VCaP (cell line): ENCODE measurements at regions not wholly inside any gene's neighbourhood (a gene's known extent, or its start where the extent isn't known, plus 50 kb on each side); places are given as distances from the start of the nearest gene placed in this dataset.
"Not testable (repeated sequence)": the region's sequence is repeated elsewhere in the genome, so short reads cannot be mapped to it uniquely, and the experiment has no call there.

Experiments
- H3K27ac ChIP-seq: fragments of 450-650 bp; 2 replicates; pipeline ENCODE4 v1.5.1; 2017
- CTCF ChIP-seq: fragments of 450-650 bp; conservative IDR thresholded peaks from 2 replicates; pipeline ENCODE4 v1.5.1; 2017; ENCODE audit warnings: mild to moderate bottlenecking, moderate library complexity

GRCh38 chr6:157753291-157753690, 69.8 kb upstream of the SNX9 start:
- TF ChIP-seq CTCF: no peak
- no peak overlapping the region for H3K27ac ChIP-seq

GRCh38 chr6:157753801-157754200, 69.2 kb upstream of the SNX9 start:
- not testable (repeated sequence) for H3K27ac ChIP-seq

GRCh38 chr6:157754351-157754750, 68.7 kb upstream of the SNX9 start:
- no peak for TF ChIP-seq CTCF
- H3K27ac ChIP-seq: no peak overlapping the region

- no peak for TF ChIP-seq CTCF
- no peak overlapping the region for H3K27ac ChIP-seq
These were observed 67.9 kb upstream of the SNX9 start for GRCh38 chr6:157755032-157755745.

GRCh38 chr6:157755746-157756411, 67.2 kb upstream of the SNX9 start:
- peak overlapping the region; percentile 80 for H3K27ac ChIP-seq

GRCh38 chr6:157756708-157757429, 66.2 kb upstream of the SNX9 start:
- peak; percentile 92 for TF ChIP-seq CTCF
- peak overlapping the region; percentile 80 for H3K27ac ChIP-seq

More at GRCh38 chr6:157755746-157756411, 67.2 kb upstream of the SNX9 start:
- no peak for TF ChIP-seq CTCF

GRCh38 chr6:157757430-157758403, 65.3 kb upstream of the SNX9 start:
- TF ChIP-seq CTCF: no peak
- peak overlapping the region; percentile 80 for H3K27ac ChIP-seq
